ELR (cell line): ENCODE measurements at regions not wholly inside any gene's neighbourhood (a gene's known extent, or its start where the extent isn't known, plus 50 kb on each side); places are given as distances from the start of the nearest gene placed in this dataset.
A peak's percentile ranks its signal among the peaks of the same experiment; 100 is the strongest.
"Not testable (repeated sequence)": the region's sequence is repeated elsewhere in the genome, so short reads cannot be mapped to it uniquely, and the experiment has no call there.

Experiments
- DNase-seq: peaks from one replicate; pipeline ENCODE4 v3.0.0-alpha.2; 2015; ENCODE audit warnings: low read depth

- no peak for DNase-seq
These were observed 101.8 kb upstream of the DST start for GRCh38 chr6:56744528-56744927.

GRCh38 chr6:56742122-56742791, 99.6 kb upstream of the DST start:
- no peak for DNase-seq

- DNase-seq, result no peak
These were observed 98.8 kb upstream of the DST start for GRCh38 chr6:56741472-56741871.

- DNase-seq, result no peak
These were observed 97.4 kb upstream of the DST start for GRCh38 chr6:56739836-56740815.

DNA sequence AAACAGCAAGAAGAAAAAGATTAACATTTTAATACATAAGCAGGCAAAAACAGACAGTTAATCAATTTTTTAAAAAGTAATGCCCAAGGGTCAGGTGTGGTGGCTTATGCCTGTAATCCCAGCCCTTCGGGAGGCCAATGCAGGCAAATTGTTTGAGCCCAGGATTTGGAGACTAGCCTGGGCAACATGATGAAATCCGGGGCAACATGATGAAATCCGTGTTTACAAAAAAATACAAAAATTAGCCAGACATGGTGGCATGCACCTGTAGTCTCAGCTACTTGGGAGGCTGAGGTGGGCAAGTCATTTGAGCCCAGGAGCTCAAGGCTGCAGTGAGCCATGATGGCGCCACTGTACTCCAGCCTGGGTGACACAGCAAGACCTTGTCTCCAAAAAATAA, 94.1 kb upstream of the DST start:
- no peak for DNase-seq

- DNase-seq, result no peak
These were observed 91.6 kb upstream of the DST start for GRCh38 chr6:56734335-56734734.

DNA sequence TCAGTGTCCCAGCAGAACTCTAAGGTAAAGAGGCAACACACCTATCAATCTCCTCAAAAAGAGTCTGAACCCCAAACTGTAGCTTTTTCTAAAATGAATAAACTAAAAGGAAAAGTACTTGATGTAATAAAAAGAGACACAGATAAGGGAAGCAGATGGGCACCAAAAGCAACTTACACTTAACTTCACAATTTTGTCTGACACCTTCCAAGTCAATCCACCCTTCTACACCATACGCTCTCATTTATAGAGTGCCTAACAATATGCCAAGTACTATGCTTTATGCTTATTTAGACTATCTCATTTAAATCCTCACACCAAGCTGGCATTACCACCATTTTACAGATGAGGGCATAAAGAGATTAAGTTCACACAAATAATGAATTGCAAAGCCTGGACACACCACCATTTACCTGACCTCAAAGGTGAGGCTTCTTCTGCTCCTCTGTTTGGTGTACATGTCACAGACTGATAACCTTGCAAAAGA, 90.6 kb upstream of the DST start:
- DNase-seq, result no peak

DNA sequence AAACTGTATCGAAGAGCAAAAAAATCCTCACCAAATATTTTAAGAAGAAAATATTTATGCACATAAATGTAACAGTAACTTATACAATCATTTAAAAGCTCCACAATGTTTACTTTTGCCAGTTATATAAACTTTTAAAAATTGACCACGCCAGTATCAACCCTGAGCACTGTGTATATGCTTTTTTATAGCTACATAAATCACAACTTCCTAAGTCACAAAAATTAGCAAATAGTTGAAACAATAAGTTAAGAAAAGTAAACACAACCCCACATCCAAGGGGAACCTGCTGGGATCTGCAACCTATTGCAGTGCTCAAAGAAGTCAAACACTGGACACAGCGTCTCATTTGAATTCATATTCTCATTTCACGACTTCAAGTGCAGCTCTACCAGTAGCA, 89.8 kb upstream of the DST start:
- DNase-seq, result no peak

DNA sequence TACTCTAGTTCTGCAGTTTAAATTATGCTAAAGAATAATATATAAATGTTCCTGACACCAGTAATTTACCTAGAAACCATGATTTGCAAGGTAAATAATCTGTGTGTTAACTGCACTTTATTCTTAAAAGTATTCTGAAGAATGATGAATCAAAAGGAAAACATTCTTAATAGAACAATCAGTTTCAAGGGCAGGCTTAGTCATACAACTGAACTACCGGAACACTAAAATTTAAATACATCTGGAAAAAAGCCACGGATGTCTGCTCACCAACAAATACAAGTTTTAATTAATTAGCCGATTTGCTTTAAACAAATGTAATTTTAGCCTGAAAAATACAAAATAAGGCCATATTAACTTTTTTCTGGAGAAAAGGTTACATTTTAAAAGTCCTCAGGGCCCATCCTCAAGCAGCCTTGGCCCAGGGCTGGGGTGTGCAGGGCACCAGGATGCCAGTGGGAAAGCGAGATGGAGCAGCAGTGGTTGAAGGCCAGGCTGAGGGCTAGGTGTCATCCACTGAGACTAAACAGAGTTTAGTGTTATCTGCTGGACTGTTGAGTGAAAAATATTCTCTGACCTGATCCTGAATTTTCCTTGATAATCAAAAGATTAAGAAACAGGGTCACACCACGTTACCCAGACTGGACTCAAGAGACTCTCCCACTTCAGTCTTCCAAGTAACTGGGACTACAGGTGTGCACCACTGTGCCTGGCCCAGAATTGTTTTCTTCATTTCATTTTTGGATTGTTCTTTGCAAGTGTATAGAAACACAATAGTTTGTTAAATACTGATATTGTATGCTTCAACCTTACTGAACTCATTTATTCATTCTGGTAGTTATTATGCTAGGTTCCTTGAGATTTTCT, 88.2 kb upstream of the DST start:
- DNase-seq, result peak; percentile 94

GRCh38 chr6:56729719-56730118, 87.0 kb upstream of the DST start:
- peak; percentile 95 for DNase-seq

- DNase-seq, result not testable (repeated sequence)
These were observed 86.5 kb upstream of the DST start for GRCh38 chr6:56729166-56729565.

DNA sequence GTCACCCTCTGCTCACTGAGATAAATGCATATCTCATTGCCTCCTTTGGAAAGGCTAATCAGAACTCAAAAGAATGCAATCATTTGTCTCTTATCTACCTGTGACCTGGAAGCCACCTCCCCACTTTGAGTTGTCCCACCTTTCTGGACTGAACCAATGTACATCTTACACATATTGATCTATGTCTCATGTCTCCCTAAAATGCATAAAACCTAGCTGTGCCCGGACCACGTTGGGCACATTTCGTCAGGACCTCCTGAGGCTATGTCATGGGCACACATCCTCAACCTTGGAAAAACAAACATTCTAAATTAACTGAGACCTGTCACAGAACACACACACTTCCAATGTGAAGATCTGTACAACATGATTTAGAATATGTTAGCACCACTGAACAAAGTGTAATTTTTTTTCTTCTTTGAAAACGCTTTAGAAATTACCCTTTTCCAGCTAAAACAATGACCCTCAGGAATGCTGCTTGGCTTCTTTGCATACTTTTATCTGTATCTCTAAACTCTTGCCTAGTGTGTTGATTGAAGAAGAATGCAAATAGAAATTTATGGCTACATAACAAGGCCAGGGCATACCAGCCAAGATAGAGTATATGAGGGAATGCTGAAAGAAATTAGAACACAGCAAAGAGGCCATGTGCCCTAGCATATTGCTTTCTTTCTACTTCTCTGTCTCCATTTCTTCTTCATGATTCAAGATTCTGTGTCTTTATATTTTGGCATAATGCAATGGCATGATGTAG, 84.6 kb upstream of the DST start:
- no peak for DNase-seq

DNA sequence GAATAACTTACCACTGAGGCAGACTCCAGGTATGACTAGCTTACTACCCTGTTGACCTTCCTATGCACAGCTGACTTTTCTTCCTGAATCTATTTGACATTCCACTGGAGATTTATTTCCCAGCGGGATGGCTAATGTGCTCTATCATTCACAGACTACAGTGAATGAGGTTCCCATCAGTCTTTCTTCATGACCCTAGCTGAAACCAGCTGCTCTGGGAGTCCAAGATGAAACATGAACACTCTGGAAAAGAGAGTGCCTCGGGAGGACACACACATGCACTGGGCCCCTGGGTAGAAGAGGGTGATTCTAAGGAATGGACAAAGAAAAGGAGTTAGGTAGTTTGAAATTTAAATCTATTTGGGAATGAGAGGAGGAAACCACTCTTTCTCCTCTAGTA, 82.6 kb upstream of the DST start:
- DNase-seq, result no peak

GRCh38 chr6:56724455-56724854, 81.8 kb upstream of the DST start:
- peak; percentile 75 for DNase-seq

GRCh38 chr6:56720882-56721281, 78.2 kb upstream of the DST start:
- no peak for DNase-seq

- DNase-seq, result not testable (repeated sequence)
These were observed 77.5 kb upstream of the DST start for GRCh38 chr6:56720202-56720601.

DNA sequence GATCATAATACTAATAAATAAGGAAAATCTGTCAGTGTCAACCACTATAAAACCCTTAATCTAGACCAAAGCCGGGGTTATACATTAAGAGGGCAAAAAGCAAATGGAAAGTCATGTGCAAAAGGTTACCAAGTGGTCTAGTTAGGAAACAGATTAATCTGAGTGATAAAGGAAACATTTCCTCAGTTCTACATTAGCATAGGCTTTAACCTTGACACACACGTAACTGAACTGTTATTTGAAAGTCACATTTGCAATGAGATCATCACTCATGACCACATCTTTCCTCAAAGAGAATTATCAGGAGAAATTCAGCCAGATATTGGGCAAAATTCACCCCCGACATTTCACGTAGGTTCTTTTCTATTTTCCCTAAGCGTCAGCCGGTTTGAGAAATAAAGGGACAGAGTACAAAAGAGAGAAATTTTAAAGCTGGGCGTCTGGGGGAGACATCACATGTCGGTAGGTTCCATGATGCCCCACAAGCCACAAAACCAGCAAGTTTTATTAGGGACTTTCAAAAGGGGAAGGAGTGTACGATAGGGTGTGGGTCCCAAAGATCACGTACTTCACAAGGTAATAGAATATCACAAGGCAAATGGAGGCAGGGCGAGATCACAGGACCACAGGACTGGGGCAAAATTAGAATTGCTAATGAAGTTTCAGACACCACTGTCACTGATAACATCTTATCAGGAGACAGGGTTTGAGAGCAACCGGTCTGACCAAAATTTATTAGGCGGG, 76.8 kb upstream of the DST start:
- peak; percentile 91 for DNase-seq

DNA sequence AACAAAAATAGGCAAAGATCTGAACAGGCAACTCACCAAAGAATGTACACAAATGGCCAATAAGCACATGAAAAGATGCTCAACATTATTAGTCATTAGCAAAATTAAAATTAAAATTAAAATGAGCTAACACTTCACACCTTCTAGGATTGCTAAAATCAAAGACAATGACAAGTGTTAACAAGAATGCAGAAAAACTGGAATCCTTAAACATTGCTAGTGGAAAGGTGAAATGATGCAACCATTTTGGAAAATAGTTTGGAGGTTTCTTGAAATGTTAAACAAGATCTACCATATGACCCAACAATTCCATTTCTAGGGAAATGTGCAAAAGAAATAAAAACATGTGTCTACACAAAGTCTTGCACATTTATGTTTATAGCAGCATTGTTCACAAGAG, 75.5 kb upstream of the DST start:
- no peak for DNase-seq

GRCh38 chr6:56716229-56716628, 73.5 kb upstream of the DST start:
- peak; percentile 71 for DNase-seq

DNA sequence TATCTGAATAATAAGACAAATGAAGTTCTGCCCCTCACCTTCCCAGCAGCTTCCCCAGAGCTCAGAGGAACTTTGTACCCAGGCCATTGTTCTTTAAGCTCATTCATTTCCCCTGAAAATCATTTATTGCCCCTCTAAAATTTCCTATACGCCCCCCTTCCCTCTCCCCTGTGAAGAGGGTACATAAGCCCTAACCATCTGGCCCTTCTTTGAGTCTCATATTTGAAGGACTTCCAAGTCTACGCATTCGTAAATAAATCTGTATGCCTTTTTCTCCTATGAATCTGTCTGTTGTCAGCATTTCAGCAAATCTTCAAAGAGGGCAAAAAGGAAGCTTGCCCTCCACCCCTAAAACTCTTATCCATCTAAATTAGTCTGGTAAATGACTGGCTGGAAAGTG, 73.1 kb upstream of the DST start:
- DNase-seq, result no peak

DNA sequence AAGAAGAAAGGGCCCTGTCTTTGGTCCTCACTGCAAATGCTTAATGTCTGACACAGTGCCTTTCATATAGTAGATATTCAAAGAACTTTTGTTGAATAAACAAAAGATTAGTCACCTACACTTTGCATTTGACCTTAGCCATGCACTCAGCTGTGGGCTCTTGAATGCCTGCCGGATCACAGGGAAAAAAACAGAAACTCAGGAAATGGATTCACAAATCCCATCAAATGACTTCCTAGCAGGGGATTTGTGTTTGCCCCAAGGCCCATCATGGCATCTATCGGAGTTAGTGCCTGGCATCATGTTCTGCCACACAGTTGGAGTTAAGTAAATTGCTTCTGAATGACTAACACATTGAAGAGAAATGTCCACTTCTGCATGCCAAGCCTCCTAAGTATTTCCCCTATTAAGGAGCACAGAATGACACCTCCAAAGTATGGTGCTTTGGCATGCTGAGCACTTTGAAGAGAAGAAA, 72.3 kb upstream of the DST start:
- peak; percentile 97 for DNase-seq
